ENCODE measurements at regions not wholly inside any gene's neighbourhood (a gene's known extent, or its start where the extent isn't known, plus 50 kb on each side); places are given as distances from the start of the nearest gene placed in this dataset.

GRCh38 chr1:199152676-199153075, 513.8 kb downstream of the PTPRC start:
- H3K4me3 ChIP-seq (ENCODE audit: severe bottlenecking) = no peak overlapping the region
- no peak for TF ChIP-seq CTCF (IDR thresholded peaks at IDR 0.05; ENCODE audit: poor library complexity, severe bottlenecking)
- no peaks in the 10 kb centered on the region for H3K27me3 ChIP-seq (ENCODE audit: insufficient read depth, poor library complexity, severe bottlenecking)

GRCh38 chr1:199155166-199156019, 516.6 kb downstream of the PTPRC start:
- Histone ChIP-seq H3K36me3 (ENCODE audit: low read depth) (no peaks in the 10 kb centered on the region), H3K27me3 (ENCODE audit: insufficient read depth, poor library complexity, severe bottlenecking) (no peaks in the 10 kb centered on the region), H3K4me1 (ENCODE audit: insufficient read depth, poor library complexity, severe bottlenecking) (no peaks in the 10 kb centered on the region), H3K9me3 (ENCODE audit: severe bottlenecking) (no peaks in the 10 kb centered on the region), H3K27ac (ENCODE audit: poor library complexity, severe bottlenecking) (no peak overlapping the region), H3K4me3 (ENCODE audit: severe bottlenecking) (no peak overlapping the region)
- TF ChIP-seq CTCF (IDR thresholded peaks at IDR 0.05; ENCODE audit: poor library complexity, severe bottlenecking) = no peak
- no peak for DNase-seq (ENCODE audit: low spot score)
- no peak for ATAC-seq (ENCODE audit: low read depth)

More at GRCh38 chr1:199152676-199153075, 513.8 kb downstream of the PTPRC start:
- no peaks in the 10 kb centered on the region for H3K36me3 ChIP-seq (ENCODE audit: low read depth)
- ATAC-seq (ENCODE audit: low read depth) (no peak), DNase-seq (ENCODE audit: low spot score) (no peak)
- no peaks in the 10 kb centered on the region for H3K4me1 ChIP-seq (ENCODE audit: insufficient read depth, poor library complexity, severe bottlenecking)
- no peaks in the 10 kb centered on the region for H3K9me3 ChIP-seq (ENCODE audit: severe bottlenecking)
- no peak overlapping the region for H3K27ac ChIP-seq (ENCODE audit: poor library complexity, severe bottlenecking)

- H3K27me3 ChIP-seq (ENCODE audit: insufficient read depth, poor library complexity, severe bottlenecking) = no peaks in the 10 kb centered on the region
- H3K27ac ChIP-seq (ENCODE audit: poor library complexity, severe bottlenecking) = no peak overlapping the region
- no peaks in the 10 kb centered on the region for H3K36me3 ChIP-seq (ENCODE audit: low read depth)
- no peak overlapping the region for H3K4me3 ChIP-seq (ENCODE audit: severe bottlenecking)
- no peak for TF ChIP-seq CTCF (IDR thresholded peaks at IDR 0.05; ENCODE audit: poor library complexity, severe bottlenecking)
- H3K4me1 ChIP-seq (ENCODE audit: insufficient read depth, poor library complexity, severe bottlenecking) = no peaks in the 10 kb centered on the region
- ATAC-seq (ENCODE audit: low read depth) = peak; percentile 56; the same call in 1 of the 3 replicates
- DNase-seq (ENCODE audit: low spot score) = peak; percentile 16
- H3K9me3 ChIP-seq (ENCODE audit: severe bottlenecking) = no peaks in the 10 kb centered on the region
Observed at GRCh38 chr1:199157494-199157893, 518.7 kb downstream of the PTPRC start.

DNA sequence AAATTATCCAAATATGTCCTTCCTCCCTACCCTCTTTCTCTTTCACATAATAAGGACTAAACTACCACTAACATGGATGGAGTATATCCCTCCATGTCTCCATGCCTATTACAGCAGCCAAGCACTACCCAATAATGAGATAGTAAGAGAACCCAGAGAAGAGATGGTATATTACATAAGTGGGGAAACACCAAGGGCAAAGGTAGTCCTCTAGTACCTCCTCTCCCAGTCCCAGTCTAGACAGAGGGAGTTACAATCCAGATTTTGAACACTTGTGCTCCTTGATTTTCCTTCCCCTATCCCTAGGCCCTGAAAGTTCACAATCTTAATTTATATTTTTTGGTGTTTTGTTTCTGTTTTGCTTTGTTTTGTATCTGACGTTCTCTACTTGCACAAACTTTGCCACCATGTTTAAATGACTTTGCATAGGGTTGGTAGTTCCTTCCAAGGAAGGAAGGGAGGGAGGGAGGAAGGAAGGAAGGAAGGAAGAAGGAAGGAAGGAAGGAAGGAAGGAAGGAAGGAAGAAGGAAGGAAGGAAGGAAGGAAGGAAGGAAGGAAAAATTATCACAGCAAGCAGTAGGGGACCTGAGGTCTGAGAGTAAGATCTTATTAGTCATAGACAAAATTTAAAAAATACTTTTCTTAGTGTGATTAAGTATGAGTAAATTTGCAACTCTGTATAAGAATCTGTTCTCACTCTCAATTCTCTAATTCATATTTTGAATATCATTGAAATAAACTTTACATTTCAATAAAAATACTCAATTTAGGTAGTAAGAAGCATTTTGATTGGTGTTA, 521.9 kb downstream of the PTPRC start:
- no peak for ATAC-seq (ENCODE audit: low read depth)
- no peak for TF ChIP-seq CTCF (IDR thresholded peaks at IDR 0.05; ENCODE audit: poor library complexity, severe bottlenecking)
- DNase-seq (ENCODE audit: low spot score) = no peak
- H3K27me3 ChIP-seq (ENCODE audit: insufficient read depth, poor library complexity, severe bottlenecking) = no peaks in the 10 kb centered on the region
- no peaks in the 10 kb centered on the region for H3K36me3 ChIP-seq (ENCODE audit: low read depth)
- no peak overlapping the region for H3K4me3 ChIP-seq (ENCODE audit: severe bottlenecking)
- no peak overlapping the region for H3K27ac ChIP-seq (ENCODE audit: poor library complexity, severe bottlenecking)
- no peaks in the 10 kb centered on the region for H3K9me3 ChIP-seq (ENCODE audit: severe bottlenecking)
- H3K4me1 ChIP-seq (ENCODE audit: insufficient read depth, poor library complexity, severe bottlenecking) = no peaks in the 10 kb centered on the region
